MM.1S (cell line): ENCODE measurements at regions not wholly inside any gene's neighbourhood (a gene's known extent, or its start where the extent isn't known, plus 50 kb on each side); places are given as distances from the start of the nearest gene placed in this dataset.

Experiments used
- DNase-seq: peaks from one replicate; pipeline ENCODE4 v3.0.0-alpha.2; 2015
- H2AFZ ChIP-seq: fragments of 300-600 bp; sonication (generic); 2 replicates; pipeline ENCODE4 v1.6.0; 2016; ENCODE audit warnings: antibody characterized with exemption, low read length
- H3F3A ChIP-seq: fragments of 300-600 bp; sonication (generic); 2 replicates; pipeline ENCODE4 v1.6.1; 2016; ENCODE audit warnings: mild to moderate bottlenecking, antibody characterized with exemption, low read length, moderate library complexity, mixed read lengths; ENCODE audit not compliant: insufficient read depth
- H3K27ac ChIP-seq: fragments of 300-600 bp; sonication (generic); 2 replicates; pipeline ENCODE4 v1.5.1; 2016; ENCODE audit warnings: mild to moderate bottlenecking, low read length
- H3K27me3 ChIP-seq: fragments of 300-600 bp; sonication (generic); replicated peaks from 2 replicates; pipeline ENCODE4 v1.6.0; 2016; ENCODE audit warnings: low read length; ENCODE audit not compliant: insufficient read depth
- H3K36me3 ChIP-seq: fragments of 300-600 bp; sonication (generic); replicated peaks from 2 replicates; pipeline ENCODE4 v1.6.1; 2016; ENCODE audit warnings: mild to moderate bottlenecking, low read length, mixed read lengths; ENCODE audit not compliant: insufficient read depth
- H3K4me1 ChIP-seq: fragments of 300-600 bp; sonication (generic); 2 replicates; pipeline ENCODE4 v1.6.1; 2016; ENCODE audit warnings: low read length, mixed read lengths
- H3K4me2 ChIP-seq: fragments of 300-600 bp; sonication (generic); 2 replicates; pipeline ENCODE4 v1.6.0; 2016; ENCODE audit warnings: low read depth, low read length
- H3K4me3 ChIP-seq: fragments of 300-600 bp; sonication (generic); 2 replicates; pipeline ENCODE4 v1.5.1; 2016; ENCODE audit warnings: low read length, mixed read lengths
- H3K79me2 ChIP-seq: fragments of 300-600 bp; sonication (generic); 2 replicates; pipeline ENCODE4 v1.6.1; 2016; ENCODE audit warnings: mixed run types, low read length, mixed read lengths
- H3K9ac ChIP-seq: fragments of 300-600 bp; sonication (generic); 2 replicates; pipeline ENCODE4 v1.6.1; 2016; ENCODE audit warnings: low read length, mixed read lengths
- H3K9me2 ChIP-seq: fragments of 300-600 bp; sonication (generic); replicated peaks from 2 replicates; pipeline ENCODE4 v1.6.1; 2016; ENCODE audit warnings: mild to moderate bottlenecking, low read length, mixed read lengths; ENCODE audit not compliant: insufficient read depth
- H3K9me3 ChIP-seq: fragments of 300-600 bp; sonication (generic); replicated peaks from 2 replicates; pipeline ENCODE4 v1.6.1; 2016; ENCODE audit warnings: mild to moderate bottlenecking, low read length, mixed read lengths; ENCODE audit not compliant: insufficient read depth
- H4K20me1 ChIP-seq: fragments of 300-600 bp; sonication (generic); 2 replicates; pipeline ENCODE4 v1.6.1; 2016; ENCODE audit warnings: mild to moderate bottlenecking, low read length, moderate library complexity, mixed read lengths; ENCODE audit not compliant: insufficient read depth
- EZH2 ChIP-seq: fragments of 300-600 bp; sonication (generic); optimal IDR thresholded peaks from 2 replicates; pipeline ENCODE3; 2017; ENCODE audit warnings: low read depth, mild to moderate bottlenecking, antibody characterized with exemption, low read length, mixed read lengths
- EZH2phosphoT487 ChIP-seq: fragments of 300-600 bp; sonication (generic); IDR thresholded peaks from 2 replicates; pipeline ENCODE4 v1.6.1; 2018; ENCODE audit warnings: antibody characterized with exemption, low read length
- TF ChIP-seq, protein P1 (sequence below): fragments of 300-600 bp; sonication (generic); IDR thresholded peaks from 2 replicates; pipeline ENCODE4 v1.5.1; 2016; ENCODE audit warnings: antibody characterized with exemption, low read length, mixed read lengths

DNA sequence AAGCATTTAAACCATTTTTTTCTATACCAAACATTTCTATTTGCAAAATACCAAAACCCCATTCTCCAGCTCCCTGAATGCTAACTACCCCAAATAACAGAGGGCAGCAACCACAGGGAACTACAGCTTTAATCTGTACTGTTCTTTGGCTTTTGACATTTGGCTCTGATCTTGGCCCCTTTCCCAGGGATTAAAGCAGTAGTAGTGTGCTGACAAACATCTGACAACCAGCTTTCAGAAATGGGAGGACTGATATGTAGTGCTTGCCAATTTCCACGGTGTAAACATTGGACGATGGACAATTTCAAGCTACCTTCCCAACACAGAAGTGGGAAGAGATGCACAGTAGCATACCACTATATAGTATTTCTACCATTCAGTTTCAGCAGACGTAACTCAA lies 88.4 kb upstream of the TEAD1 start:
- Histone ChIP-seq H4K20me1 (no peaks in the 10 kb centered on the region), H3K4me1 (no peaks in the 10 kb centered on the region), H3K4me2 (no peak overlapping the region), H3K36me3 (no peaks in the 10 kb centered on the region), H3K9me2 (no peaks in the 10 kb centered on the region), H3K9ac (no peak overlapping the region), H3F3A (no peaks in the 10 kb centered on the region), H2AFZ (no peak overlapping the region), H3K27ac (no peak overlapping the region), H3K27me3 (no peaks in the 10 kb centered on the region), H3K79me2 (no peaks in the 10 kb centered on the region), H3K4me3 (no peak overlapping the region), H3K9me3 (no peaks in the 10 kb centered on the region)
- no peak for DNase-seq
- no peak for TF ChIP-seq EZH2
- TF ChIP-seq EZH2phosphoT487 = no peak
- TF ChIP-seq, protein P1, sequence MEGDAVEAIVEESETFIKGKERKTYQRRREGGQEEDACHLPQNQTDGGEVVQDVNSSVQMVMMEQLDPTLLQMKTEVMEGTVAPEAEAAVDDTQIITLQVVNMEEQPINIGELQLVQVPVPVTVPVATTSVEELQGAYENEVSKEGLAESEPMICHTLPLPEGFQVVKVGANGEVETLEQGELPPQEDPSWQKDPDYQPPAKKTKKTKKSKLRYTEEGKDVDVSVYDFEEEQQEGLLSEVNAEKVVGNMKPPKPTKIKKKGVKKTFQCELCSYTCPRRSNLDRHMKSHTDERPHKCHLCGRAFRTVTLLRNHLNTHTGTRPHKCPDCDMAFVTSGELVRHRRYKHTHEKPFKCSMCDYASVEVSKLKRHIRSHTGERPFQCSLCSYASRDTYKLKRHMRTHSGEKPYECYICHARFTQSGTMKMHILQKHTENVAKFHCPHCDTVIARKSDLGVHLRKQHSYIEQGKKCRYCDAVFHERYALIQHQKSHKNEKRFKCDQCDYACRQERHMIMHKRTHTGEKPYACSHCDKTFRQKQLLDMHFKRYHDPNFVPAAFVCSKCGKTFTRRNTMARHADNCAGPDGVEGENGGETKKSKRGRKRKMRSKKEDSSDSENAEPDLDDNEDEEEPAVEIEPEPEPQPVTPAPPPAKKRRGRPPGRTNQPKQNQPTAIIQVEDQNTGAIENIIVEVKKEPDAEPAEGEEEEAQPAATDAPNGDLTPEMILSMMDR = no peak

DNA sequence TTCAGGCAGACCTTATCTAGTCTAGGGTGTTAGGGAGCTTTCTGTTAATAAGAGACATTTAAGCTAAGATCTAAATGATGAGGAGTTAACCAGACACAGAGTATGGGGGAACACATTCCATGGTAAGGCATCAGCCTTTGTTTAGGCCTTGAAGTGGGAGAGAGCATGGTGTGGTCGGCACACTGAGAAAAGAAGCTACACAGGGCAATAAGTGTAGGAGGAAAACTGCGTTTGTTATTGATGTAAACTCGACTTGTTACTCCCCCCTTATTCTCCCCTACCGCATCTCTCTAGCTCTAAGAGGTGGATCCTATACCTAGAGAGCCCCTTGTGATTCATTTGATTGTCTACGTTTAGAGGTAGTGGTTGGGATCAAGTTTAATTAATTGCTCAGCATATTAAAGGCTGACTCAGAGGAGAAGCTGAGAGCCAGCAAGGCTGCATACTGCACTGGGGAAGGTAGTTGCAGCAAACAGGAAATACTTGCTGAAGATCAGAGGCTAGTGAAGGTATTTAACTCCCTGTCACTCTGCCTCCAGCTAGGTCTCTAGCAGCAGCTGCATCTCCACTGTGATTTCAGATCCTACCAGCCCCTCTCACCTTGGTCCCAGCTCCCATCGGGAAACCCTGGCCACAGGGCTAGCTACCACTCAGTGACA lies 86.8 kb upstream of the TEAD1 start:
- Histone ChIP-seq H3K4me2 (no peak overlapping the region), H3K4me3 (no peak overlapping the region), H3F3A (no peaks in the 10 kb centered on the region), H3K9ac (no peak overlapping the region), H3K4me1 (no peaks in the 10 kb centered on the region), H3K9me3 (no peaks in the 10 kb centered on the region), H2AFZ (no peak overlapping the region), H3K27ac (no peak overlapping the region), H3K79me2 (no peaks in the 10 kb centered on the region), H3K9me2 (no peaks in the 10 kb centered on the region), H3K36me3 (no peaks in the 10 kb centered on the region), H3K27me3 (no peaks in the 10 kb centered on the region), H4K20me1 (no peaks in the 10 kb centered on the region)
- TF ChIP-seq, protein P1 = no peak
- no peak for TF ChIP-seq EZH2phosphoT487
- TF ChIP-seq EZH2 = no peak
- DNase-seq = no peak

DNA sequence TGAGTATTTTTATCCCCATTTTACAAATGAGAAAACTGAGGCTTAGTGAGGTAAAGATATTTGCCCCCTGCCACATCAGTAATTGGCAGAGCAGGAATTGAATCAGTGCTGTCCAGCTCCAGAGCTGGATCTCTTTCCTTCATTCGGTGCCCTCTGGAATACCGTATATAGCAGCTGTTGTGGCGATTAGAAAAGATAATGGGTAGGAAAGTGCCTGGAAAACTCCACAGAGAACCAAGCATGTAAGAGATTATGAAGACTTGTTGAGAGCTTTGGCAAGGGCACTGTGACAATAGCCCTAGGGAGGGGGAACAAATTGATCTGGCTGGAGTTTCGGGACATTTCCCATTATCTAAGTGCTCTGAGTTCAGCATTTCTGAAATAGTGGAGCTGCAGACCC lies 82.5 kb upstream of the TEAD1 start:
- no peaks in the 10 kb centered on the region for H3K9me2 ChIP-seq
- no peaks in the 10 kb centered on the region for H3K27me3 ChIP-seq

More for the DNA sequence above, 82.5 kb upstream of the TEAD1 start:
- no peaks in the 10 kb centered on the region for H3K36me3 ChIP-seq
- TF ChIP-seq EZH2phosphoT487 (no peak), EZH2 (no peak)
- TF ChIP-seq, protein P1 = no peak
- no peak overlapping the region for H3K4me3 ChIP-seq
- no peak overlapping the region for H3K4me2 ChIP-seq
- no peak overlapping the region for H3K9ac ChIP-seq
- no peaks in the 10 kb centered on the region for H3K4me1 ChIP-seq
- no peak overlapping the region for H3K27ac ChIP-seq
- H3F3A ChIP-seq = no peaks in the 10 kb centered on the region
- no peak for DNase-seq
- H4K20me1 ChIP-seq = no peaks in the 10 kb centered on the region
- H3K9me3 ChIP-seq = no peaks in the 10 kb centered on the region
- H3K79me2 ChIP-seq = no peaks in the 10 kb centered on the region
- no peak overlapping the region for H2AFZ ChIP-seq
